HG03066 (cell line): ENCODE measurements at regions not wholly inside any gene's neighbourhood (a gene's known extent, or its start where the extent isn't known, plus 50 kb on each side); places are given as distances from the start of the nearest gene placed in this dataset.
"Not testable (repeated sequence)": the region's sequence is repeated elsewhere in the genome, so short reads cannot be mapped to it uniquely, and the experiment has no call there.

ENCODE experiments used
- ATAC-seq: cut with Tn5 transposase; IDR thresholded peaks from one replicate; pipeline ENCODE4 v1.9.1; 2021; ENCODE audit warnings: low read depth; ENCODE audit not compliant: unreplicated experiment

DNA sequence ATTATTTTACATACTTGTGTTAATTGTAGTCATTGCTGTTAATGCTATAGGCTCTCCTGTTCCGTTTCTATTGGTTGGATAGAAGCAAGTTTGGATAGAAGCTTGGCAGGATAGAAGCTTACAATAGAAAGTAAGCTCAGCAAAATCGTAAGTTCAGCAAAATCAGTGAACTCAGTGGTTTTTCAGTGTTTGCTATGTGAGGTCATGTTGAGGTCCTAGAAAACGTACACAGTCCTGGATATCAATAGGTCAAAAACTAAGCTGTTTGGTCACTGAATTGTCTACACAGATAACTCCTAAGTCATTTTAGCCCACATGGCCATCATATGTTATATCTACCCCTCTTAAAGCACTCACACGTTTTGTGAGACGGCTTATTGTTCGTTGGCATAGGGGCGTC, 299.4 kb downstream of the MAN2A1 start:
- no peak for ATAC-seq

DNA sequence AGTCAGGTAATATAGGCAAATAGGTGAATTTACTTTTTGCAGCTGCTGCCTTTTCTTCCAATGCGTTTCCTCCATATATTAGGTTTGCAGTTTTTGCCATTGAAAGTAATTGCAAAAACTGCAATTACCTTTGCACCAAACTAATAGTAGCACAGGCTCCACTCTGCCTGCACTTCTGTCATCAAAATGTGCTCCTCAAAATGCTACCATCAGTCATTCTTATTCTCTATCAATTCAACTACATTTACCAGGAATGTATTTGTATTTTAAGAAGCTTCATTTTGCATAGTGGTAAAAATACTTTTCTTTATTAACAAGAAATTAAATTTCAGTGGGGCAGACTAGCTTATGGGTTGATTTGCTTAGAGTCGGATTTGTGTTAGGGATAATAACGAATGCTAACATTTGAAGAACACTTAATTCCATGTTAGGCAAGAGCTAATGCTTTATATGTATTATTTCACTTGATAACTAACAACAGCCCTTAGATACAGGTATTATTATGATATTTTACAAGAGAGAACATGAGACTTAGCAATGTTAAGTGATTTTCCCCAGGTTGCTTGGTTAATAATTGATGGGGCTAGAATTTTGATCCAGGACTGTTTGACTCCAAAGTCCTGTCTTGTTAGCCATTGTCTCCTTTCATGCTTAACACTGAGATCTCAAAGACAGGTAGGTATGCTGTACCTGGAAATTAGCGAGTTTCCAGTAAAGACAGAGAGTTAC, 300.4 kb downstream of the MAN2A1 start:
- no peak for ATAC-seq

DNA sequence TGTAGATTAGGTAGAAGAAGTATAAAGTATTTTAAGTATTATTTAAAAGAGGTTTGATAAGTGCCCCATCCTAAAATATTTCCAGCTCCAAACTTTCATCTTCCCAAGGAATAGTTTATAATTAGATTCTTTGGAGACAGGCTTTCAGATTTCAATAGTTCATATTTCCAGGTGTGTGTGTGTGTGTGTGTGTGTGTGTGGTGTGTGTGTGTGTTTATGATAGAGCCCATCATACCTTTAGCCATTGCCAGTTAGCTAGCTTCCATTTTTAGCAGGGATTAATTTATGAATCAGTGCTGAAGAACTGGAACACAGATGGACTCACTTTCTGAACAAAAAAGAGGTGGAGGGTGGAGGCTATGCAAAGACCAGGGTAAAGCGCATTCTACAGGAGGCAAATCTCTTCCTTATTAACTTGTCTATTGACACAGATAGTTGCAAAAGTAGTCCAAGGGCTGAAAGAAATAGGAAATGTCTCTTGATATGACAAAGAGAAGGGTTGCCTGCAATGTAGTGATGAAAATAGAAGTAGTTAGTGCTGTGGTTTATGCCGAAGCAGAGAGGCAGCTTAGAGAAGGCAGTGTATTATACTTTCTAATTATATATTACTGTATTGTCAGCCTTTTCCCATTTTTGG, 301.1 kb downstream of the MAN2A1 start:
- no peak for ATAC-seq

DNA sequence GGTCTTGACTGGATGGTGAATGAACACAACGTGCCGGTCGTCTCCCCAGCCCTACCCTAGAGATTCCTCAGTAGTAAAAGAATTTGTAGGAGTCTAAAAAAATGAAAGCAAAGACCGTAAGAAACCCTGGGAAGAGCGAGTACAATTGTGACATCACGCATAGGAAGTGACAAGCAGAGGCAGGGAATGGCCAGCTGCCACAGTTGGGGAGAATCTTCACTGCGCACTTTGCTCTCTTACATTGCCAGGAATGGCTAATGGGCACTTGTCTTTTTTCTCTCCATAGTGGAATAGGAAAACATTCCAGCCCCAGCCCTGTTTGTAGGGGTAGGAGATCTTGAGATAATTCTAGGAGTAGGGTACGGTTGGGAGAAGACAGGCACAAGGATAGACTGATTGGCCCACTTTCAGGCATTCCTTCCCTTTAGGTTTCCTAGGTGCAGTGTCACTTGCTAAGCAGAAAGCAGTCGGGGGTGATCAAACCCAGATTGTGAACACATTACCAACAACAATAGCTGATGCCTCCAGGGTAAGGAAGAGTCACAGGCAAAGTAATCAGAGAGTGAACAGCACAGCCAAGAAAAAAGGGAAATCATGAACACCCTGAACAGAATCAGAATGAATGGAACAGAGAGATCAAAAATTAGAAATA, 302.7 kb downstream of the MAN2A1 start:
- ATAC-seq, result no peak

DNA sequence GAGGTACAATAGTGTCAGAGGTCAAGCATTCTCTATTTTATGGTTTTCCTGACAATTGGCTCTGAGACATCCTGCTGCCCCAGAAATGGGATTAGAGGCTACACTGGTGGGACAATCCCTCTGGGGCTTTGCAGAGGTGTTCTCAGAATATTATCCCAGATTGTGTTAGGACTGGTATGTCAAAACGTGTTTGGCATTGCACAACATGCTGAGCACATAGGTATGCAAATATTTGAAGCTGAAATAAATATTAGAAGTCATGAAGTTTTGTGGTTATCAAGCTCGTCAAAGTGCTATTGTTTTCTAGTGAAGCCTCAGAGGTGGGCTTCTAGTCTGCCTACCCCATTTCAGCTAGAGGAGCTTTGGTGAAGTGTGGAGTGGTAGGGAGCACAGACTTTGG, 304.4 kb downstream of the MAN2A1 start:
- ATAC-seq, result no peak

DNA sequence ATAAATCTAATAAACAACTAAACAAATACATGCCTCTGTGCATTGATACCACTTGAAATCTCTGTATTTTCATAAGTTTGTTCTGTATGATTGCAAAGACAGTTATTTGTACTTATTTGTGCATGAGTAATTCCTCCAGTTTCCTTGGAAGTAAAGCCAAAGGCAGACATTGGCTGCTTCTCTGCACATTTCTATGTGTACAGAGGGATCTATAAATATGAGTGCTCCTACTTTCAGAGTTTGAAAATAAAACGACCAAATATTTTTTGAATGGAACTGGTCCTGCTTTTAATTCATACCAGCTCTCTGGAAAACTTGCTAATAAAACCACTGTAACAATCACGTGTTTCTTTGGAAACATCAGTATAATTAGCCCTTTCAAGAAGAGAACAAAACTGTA, 306.5 kb downstream of the MAN2A1 start:
- no peak for ATAC-seq

DNA sequence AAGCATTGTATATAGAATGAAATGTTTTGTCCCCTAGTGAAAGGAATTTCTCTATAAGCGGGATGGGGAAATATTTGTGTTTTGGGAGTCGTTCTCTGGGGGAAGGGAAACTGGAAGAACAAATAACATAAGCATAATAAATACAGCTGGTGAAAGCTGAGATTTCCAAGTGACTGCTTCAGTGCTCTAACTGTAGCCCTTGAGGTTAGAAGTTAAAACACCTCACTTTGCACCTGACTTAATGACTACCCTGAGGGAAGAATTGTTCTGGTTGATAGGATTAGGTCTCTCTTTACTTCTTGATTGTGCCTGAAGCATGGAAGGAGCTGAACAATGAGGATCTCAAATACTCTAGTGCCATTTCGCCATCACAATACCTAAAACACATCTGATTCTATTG, 307.4 kb downstream of the MAN2A1 start:
- no peak for ATAC-seq

DNA sequence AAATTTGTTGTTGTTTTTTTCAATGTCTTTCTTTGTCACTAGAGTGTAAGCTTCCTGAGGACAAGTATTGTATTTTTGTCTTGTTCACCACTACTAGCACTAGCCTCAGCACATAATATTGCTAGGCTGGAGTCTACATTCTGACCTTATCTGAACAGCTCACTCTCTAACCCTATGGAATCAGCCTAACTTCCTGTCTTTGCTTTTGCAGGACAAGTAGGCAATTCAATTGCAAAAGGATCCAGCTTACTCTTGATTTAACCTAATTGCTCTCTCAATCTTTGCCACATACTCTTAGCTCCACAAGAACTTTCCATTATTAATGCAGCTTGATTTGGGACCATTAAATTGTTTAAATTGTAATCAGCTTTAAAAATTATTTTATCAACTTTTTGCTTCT, 308.5 kb downstream of the MAN2A1 start:
- ATAC-seq, result no peak

DNA sequence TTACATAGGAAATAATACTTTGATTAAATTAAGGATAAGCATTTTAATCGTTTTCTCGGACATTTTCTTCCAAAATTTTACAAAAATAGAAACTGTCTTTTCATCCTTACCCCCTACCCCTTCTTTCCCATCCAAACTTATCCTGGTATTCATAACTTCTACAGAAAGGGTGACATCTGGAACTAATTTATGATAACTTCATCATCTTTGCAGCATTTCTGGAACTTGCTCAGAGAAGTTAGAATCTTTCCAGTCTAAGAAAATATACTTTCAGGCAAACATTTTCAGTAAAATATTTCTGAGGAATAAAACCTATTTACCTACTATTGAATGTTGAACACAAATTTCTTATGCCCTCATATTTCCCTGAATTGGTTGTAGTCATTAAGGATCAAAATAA, 309.0 kb downstream of the MAN2A1 start:
- ATAC-seq, result no peak

DNA sequence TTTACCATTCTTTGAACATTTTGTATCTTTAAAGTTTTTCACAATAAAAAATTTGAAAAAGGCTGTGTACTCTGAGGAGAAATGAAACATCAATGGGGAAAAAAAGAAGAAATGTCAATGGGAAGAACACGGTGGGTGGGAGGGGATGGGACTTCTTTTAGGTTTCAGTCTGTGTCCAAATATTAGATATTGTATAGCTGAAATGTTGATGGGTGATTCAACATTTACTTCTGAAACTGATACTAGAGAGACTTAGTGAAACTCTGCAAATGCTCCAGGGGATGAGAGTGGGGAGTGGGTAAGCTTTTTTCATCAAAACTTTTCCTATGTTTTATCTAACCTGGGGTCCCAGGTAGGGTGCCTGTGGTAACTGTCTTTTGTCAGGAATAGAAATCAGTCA, 311.9 kb downstream of the MAN2A1 start:
- ATAC-seq, result no peak

DNA sequence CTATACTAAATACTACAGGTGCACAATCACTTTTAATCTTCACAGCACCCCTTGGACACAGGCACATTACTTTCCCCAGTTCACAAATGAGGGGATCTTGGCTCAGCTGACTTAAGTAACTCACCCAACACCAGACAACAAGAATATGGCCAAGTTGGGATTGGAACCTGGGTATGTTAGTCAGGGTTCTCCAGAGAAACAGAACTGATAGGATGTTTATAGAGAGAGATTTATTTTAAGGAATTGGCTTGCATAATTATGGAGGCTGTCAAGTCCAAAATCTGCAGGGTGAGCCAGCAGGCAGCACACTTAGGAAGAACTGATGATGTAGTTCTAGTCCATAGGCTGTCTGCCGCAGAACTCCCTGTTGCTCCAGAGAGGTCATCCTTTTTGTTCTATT, 312.9 kb downstream of the MAN2A1 start:
- ATAC-seq, result no peak

DNA sequence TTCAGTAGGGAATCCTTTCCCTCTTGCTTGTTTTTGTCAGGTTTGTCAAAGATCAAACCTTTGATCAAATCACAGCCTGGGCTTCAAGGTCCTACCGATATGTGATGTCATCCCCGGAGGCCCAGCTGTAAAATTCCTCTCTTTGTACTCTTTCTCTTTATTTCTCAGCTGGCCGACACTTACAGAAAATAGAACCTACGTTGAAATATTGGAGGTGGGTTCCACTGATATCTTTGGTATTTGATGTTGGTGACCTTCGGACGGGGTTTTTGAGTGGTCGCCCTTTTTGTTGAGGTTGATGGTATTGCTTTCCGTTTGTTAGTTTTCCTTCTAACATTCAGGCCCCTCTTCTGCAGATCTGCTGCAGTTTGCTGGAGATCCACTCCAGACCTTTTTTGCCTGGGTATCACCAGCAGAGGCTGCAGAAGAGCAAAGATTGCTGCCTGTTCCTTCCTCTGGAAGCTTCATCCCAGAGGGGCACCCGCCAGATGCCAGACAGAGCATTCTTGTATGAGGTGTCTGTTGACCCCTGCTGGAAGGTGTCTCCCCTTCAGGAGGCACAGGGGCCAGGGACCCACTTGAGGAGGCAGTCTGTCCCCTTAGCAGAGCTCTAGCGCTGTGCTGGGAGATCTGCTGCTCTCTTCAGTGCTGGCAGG, 316.3 kb downstream of the MAN2A1 start:
- ATAC-seq, result not testable (repeated sequence)

DNA sequence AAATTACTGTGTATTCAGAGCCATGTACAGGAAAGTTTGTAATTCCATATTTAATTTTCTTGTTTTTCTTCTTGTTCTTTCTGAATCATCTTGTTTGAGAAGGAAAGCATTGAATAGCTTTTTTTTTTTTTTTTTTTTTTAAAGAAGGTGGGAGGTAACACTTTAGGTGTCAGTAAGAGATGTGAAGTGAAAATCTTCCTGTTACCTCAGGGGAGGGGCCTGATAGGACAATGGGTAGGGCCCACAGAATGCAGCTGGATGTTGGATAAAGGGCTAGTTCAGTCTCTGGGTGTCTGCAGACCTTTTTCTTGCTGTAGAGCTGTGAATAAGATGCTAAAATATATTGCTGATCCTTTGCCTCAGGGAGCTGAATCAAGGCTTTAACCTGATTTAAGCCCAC, 317.4 kb downstream of the MAN2A1 start:
- ATAC-seq, result no peak

DNA sequence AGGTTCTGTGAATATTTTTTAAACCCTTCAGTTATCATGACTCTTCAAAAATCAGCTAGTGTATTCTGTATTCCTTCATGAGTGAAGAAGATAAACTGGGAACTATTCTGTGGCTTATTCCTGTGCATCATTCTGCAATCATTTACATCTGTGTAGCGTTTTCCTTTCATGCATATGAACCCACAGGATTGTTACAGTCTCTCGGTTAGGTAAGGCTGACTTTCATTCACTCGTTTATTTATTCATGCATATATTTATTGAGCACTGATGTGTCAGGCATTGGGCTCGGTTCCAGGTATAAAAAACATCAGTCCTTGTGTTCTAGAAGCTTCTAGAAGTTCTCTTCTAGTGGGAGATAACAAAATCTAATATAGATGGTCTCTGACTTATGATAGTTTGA, 318.4 kb downstream of the MAN2A1 start:
- no peak for ATAC-seq

DNA sequence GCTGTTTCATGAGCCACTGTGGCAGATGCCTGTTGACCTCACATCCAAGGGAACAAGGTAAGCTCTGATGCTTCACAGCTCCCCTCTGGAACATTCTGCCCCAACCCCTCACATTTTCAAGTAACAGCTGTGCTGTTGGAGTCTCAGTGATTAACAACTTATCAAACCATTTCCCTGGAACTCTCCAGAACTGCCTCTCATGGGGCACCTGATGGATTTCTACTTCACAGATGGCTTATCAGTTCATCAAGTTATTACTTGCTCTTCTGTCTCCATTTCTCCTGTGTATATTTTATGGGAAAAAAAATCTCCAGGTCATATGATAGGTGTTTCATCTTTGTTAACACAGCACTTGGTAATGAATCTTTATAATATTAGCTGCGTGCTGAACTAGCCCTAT, 322.4 kb downstream of the MAN2A1 start:
- ATAC-seq, result no peak

DNA sequence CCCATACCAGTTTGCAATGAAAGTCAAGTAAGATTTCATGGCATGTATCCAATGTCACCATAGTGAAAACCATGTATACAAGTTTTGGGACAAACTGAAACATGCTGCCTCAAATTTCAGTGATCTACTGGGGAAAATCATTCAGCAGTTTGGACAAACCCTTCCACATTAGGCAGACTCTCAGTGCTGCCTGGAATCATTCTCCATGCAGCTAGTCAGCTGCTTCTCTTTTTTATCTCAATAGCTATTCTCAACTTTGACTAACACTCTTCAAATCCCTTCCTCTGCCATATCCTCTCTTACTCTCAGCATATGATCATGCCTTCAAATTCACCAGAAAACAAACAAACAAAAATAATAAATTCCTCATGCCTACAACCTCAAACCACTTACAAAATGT, 323.3 kb downstream of the MAN2A1 start:
- no peak for ATAC-seq

DNA sequence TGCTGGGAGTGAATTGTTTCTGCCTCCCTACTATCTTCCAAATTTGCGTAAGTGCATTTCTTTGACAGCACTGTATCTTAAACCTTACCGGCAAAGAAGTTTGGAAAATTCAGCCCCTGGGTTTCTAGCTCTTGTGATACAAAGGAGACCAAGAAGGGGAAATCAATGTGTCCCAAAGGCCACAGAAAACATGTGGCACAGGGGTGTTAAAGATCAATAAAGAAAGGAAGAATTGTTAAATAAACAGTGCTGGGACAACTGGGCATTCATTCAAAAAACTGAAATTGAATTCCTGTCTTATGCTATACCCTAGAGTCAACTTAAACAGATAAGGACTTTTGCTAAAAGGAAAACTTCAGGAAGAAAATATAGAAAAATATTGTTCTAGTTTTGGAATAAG, 328.1 kb downstream of the MAN2A1 start:
- ATAC-seq, result no peak

DNA sequence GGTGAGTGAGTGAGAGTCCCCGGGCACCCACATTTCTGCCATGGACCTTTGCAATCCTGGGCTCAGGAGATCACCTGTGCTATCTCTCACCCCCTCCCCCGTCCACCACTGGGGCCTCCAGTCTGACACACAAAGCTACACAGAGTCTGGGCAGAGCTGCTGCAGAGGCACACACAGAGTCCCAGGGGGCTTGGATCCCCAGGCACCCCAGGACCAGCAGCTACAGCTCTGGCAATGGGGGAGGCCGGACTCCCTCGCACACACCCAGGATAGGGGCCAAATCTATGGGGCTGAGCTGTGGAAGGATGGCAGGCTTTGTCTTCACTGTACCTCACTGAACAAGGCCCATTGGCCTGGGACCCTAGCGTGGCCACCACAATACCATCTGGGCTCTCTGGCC, 328.8 kb downstream of the MAN2A1 start:
- ATAC-seq, result no peak

DNA sequence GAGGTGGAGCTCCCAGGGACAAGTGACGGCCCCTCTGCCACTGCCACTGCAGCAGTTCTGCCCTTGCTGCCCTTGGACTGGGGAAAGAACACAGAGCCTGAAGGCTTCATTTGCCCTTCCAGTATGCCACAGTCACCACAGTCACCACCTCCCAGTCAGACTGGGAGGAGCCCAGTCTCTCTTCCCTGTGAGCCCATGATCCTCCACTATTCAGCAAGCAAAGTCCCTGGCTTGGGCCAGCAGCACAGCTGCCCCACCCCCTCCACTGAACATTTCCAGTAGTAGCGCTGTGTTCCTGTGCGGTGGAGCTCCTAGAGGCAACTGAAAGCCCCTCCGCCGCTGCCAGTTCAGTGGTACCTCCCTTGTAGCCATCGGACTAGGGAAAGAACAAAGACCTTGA, 329.4 kb downstream of the MAN2A1 start:
- no peak for ATAC-seq

DNA sequence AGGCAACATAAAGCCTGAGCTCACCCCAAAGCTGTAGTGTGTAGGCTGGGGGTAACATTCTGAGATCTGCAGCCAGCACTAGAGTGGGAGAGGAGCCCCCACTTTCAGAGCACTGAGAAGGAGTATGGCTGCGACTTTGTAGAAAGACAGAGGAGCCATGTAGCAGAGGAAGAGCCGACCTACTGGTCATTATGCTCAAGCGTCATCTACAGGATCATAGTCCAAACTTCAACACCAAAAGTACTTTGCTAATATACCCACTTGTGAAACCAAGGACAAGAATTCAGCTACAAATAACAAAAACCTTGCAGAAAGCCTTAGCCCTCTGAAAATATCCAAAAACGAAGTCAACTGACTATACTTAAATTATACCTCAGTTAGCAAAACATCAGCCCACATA, 330.1 kb downstream of the MAN2A1 start:
- no peak for ATAC-seq

DNA sequence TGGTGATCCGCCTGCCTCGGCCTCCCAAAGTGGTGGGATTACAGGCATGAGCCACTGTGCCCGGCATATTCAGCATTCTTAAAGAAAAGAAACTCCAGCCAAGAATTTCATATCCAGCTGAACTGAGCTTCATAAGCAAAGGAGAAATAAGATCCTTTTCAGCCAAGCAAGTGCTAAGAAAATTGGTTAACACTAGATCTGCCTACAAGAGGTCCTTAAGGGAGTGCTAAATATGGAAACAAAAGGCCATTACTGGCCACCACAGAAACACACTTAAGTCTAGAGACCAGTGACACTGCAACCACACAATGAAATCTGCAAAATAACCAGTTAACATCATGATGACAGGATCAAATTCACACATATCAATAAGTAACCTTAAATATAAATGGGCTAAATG, 331.5 kb downstream of the MAN2A1 start:
- no peak for ATAC-seq

DNA sequence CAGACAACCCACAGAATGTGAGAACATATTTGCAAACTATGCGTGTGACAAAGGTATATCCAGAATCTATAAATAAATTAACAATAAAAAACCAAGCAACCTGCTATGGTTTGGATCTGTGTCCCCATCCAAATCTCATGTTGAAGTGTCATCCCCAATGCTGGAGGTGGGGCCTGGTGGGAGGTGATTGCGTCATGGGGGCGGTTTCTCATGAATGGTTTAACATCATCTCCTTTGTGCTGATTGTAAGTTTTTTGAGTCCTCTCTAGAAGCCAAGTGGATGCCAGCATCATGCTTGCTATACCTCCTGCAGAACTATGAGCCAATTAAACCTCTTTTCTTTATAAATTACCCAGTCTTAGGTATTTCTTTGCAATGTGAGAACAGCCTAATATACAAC, 335.4 kb downstream of the MAN2A1 start:
- no peak for ATAC-seq
